OCI-LY3 (cell line): ENCODE measurements at regions not wholly inside any gene's neighbourhood (a gene's known extent, or its start where the extent isn't known, plus 50 kb on each side); places are given as distances from the start of the nearest gene placed in this dataset.

Experiments
- EZH2phosphoT487 ChIP-seq: fragments of 200-600 bp; shearing (Covaris generic); IDR thresholded peaks from 2 replicates; pipeline ENCODE4 v1.6.1; 2018; ENCODE audit warnings: antibody characterized with exemption, mixed run types, low read depth
- TF ChIP-seq, protein P1 (sequence below): fragments of 200-600, 300-600 bp; sonication (generic); IDR thresholded peaks from 2 replicates; pipeline ENCODE4 v1.5.1; 2014; ENCODE audit warnings: antibody characterized with exemption, low read length, low read depth

DNA sequence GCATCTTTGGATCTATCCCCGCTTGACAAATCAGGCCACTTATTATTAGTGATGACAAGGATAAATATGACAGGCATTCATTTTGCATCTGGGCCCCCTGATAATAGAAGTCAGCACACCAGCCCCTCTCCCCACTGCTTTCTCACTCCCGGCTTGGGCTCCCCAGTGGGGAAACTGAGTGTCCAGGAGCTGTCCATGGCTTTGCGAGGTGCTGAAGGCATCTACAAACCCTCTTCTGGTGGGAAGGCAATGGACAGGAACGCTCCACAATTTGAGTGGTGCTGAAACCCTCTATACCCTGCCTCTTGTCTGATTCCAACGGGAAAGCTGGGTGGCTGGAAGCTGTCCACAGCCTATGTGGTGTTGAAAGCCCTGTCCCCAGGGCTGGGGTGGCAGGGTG, 61.7 kb upstream of the PCBD1 start:
- TF ChIP-seq, protein P1, sequence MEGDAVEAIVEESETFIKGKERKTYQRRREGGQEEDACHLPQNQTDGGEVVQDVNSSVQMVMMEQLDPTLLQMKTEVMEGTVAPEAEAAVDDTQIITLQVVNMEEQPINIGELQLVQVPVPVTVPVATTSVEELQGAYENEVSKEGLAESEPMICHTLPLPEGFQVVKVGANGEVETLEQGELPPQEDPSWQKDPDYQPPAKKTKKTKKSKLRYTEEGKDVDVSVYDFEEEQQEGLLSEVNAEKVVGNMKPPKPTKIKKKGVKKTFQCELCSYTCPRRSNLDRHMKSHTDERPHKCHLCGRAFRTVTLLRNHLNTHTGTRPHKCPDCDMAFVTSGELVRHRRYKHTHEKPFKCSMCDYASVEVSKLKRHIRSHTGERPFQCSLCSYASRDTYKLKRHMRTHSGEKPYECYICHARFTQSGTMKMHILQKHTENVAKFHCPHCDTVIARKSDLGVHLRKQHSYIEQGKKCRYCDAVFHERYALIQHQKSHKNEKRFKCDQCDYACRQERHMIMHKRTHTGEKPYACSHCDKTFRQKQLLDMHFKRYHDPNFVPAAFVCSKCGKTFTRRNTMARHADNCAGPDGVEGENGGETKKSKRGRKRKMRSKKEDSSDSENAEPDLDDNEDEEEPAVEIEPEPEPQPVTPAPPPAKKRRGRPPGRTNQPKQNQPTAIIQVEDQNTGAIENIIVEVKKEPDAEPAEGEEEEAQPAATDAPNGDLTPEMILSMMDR = no peak
- TF ChIP-seq EZH2phosphoT487 = no peak
